T-helper 9 cell (primary cell): ENCODE measurements at regions not wholly inside any gene's neighbourhood (a gene's known extent, or its start where the extent isn't known, plus 50 kb on each side); places are given as distances from the start of the nearest gene placed in this dataset.

Experiments used
- DNase-seq: peaks from one replicate; pipeline ENCODE4 v3.0.0-alpha.2; 2020

DNA sequence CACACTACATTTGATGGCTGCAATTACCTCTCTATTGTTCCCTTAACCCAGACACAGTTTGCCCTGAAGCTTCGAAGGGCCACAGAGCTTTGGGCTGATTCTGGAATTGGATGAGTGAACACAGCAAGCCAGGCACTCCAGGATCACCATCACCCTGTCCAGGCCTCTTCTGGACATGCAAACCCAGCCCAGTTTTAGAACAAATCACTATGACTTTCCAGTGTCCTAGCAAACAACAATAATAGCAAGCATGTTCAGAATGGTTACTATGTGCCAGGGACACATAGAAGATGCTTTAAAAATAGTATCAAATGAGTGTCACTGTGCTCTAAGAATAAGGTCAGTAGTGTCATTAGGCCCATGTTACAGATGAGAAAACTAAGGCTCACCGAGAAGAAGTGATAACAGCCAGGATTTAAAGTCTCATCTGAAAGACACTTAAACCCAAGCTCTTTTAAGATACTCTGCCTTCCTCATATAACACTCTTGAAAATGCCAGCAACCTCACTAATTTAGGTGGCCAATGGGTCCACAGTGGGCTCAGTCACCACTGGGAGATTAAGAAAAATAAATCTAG, 191.7 kb upstream of the STK17B start:
- DNase-seq, result no peak

DNA sequence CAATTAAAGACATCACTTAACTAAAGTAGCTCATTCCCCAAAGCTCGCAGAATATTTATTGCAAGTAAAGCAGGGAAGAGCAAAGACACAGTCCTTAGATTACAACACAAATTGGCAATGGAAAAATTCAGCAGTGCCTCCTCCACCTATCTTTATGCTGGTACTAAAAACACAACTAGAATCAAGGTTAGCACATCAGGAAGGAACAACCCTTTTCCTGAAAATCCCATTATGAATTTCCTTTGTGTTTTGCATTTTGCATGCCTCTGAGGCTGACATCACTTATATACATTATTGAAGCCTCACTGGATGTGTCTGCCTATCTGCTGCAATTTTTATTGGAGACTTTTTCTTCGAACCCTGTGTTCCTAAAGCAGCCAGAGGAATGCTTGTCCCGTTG, 193.8 kb upstream of the STK17B start:
- DNase-seq, result no peak

DNA sequence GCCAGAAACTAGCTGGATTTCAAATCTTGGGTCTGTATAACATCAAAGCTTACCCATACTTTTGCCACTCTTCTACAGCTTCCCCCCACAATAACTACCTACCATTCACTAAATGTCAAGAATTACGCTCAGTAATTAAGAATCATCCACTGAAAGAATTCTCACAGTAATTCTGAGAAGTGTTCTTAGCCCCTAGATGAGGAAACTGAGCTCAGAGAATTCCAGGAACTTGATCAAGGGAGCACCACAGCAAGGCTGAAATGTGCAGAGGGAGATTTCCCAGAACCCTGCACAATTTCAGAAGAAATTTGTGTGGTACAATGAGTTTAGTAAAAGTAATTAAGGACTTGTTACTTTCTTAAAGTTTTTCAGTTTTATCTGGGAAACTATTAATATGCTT, 194.5 kb upstream of the STK17B start:
- DNase-seq, result no peak

DNA sequence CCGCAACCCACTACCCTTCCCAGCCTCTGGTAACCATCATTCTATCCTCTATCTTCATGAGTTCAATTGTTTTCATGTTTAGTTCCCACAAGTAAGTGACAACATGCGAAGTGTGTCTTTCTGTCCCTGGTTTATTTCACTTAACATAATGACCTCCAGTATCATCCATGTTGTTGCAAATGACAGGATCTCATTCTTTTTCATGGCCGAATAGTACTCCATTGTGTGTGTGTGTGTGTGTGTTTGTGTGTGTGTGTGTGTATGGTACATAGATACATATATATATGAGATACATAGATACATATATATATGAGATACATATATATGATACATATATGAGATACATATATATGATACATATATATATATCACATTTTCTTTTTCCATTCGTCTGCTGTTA, 196.3 kb upstream of the STK17B start:
- DNase-seq, result no peak

DNA sequence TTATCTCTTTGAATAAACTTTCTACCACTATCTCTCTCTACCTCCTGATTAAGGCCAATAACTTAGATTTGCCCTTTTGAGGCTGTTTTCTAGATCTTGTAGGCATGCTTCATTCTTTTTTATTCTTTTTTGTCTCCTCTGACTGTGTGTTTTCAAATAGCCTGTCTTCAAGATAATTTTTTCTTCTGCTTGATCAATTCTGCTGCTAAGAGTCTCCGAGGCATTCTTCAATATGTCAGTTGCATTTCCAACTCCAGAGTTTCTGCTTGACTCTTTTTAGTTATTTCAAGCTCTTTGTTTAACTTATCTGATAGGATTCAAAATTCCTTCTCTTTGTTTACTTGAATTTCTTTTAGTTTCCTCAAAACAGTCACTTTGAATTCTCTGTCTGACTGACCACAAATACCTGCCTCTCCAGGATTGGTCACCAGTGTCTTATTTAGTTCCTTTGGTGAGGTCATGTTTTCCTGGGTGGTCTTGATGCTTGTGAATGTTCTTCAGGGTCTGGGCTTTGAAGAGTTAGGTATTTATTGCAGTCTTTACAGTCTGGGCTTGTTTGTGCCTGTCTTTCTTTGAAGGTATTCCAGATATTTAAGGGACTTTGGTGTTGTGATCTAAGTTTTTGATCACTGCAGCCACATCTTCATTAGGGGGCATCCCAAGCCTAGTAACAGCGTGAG, 197.3 kb upstream of the STK17B start:
- no peak for DNase-seq

DNA sequence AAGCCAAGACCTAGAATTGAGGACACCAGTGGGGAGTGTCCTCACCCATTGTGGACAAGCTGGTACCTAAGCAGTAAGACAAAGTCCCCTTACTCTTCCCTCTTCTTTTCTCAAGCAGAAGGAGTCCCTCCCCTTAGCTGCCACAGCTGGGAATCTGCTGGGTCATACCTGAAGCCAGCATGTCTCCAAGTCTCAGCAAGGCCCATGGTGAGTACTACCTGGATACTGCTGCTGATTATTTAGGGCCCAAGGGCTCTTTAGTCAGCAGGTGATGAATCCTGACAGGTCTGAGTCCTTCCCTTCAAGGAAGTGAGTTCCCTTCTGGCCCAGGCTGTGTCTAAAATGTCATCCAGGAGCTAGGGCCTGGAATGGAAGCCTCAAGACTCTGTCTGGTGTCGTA, 198.6 kb upstream of the STK17B start:
- no peak for DNase-seq

DNA sequence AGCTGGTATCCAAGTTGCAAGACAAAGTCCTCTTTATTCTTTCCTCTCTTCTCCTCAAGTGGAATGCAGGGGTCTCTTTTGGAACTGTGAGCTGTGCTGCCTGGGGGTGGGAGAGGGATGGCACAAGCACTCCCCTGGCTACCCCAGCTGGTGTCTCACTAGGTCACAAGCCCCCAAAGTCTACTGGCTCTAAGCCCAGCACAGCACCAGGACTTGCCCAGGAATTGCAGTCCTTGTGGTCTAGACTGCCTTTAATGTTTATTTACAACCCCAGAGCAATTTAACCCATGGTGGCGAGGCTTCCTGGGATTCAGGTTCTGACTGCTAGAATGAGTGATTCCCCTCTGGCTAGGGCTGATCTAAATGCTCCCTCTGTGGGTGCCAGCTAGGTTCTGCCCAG, 199.0 kb upstream of the STK17B start:
- no peak for DNase-seq

DNA sequence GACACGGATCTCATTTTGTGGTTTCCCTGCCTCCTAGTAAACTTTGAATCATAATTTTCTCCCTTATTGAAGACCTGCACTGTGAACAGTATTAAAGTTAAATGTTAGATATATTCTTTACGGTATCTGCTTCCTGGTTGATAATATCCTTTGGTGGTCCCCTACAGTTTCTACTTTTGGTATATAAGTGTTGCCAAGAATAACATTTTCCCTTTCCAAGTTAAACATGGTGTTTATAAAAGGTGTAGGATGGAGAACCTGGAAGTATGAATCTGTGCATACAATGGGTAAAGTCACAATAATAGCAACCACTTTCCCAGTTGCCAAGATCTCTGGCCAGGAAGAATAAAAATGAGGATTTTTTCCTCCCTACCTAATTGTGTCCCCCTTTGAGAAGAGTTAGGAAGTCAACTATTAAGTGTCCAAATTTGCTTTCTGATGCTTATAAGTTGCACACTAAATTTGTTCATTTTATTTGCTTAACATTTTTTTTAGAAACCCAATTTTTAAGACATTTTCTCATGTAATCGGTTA, 201.0 kb upstream of the STK17B start:
- DNase-seq, result no peak

DNA sequence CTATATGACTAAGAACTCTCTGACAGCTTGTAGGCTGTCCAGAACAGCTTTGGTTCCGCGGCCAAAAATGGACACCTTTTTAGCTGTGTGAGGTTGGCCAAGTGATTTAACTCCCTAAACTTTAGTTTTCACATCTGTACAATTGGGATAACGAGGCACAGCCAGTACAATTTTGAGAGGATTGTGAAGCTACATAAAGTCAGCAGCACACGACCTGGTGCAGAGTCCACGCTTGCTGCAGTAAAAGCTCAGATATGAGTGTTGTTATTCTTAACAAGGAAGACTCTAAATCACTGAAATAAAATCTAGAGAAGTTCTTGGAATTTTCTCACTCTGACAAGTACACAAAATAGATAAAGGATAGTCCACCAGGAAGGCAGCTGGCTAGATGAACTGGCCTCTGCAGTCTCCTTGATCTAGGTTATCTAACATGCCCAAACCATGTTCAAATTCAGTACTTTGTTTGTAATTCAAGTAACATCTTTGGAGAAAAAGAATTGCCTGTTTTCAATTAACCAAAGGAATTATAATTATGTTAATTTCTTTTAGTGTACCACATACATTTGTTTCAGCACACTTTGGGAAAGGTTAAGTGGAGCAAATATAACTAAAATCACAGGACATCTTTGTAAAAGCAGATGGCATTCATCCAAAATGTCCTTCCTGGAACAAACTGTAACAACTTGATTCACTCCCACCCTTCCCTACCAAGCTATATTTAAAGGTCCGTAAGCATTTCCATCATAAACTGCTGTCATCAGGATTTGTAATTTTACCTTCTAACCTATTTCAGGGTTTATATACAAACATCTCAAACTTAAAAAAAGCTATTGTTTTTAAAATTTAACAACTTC, 201.7 kb upstream of the STK17B start:
- no peak for DNase-seq

DNA sequence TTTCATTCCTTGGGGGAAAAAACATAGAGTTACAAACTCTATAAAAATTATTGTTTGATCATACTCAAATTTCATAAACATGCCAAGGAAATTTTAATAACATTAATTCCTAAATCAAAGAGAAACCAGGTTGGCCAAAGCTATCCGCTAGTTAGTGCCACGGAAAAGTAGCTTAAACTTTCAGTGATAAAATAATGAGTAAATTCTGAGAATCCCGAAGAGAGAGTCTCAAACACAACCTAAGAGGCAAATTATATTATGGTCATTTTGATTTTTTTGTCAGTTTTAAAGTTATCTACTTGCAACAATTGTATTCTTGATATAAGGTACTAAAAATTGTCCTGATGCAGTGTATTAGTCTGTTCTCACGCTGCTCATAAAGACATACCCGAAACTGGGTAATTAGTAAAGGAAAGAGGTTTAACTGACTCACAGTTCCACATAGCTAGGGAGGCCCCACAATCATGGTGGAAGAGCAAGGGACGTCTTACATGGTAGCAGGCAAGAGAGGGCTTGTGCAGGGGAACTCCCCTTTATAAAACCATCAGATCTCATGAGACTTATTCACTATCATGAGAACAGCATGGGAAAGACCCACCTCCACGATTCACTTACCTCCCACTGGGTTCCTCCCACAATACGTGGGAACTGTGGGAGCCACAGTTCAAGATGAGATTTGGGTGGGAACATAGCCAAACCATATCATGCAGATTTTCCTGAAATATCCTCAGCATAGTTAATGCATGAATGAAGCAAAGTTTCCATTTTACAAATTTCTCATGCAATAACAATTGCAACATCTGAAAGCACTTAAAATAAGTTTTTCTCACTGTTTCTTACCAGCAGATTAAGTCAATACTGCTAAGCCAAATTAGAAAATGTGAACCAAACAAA, 205.9 kb upstream of the STK17B start:
- DNase-seq, result no peak

DNA sequence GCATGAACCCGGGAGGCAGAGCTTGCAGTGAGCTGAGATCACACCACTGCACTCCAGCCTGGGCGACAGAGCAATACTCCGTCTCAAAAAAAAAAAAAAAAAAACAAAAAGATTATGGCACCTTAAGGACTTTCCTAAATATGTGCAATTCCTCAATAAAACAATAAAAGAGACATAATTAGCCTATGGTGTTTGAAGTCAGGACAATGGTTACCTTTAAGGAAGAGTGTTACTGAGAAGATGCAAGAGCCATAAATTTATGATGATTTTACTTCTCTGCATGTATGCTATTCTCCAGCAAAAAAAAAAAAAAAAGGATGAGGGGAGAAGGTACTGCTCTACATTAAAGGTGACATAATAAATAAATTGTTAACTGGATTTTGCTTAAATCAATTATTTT, 208.2 kb upstream of the STK17B start:
- DNase-seq, result no peak

DNA sequence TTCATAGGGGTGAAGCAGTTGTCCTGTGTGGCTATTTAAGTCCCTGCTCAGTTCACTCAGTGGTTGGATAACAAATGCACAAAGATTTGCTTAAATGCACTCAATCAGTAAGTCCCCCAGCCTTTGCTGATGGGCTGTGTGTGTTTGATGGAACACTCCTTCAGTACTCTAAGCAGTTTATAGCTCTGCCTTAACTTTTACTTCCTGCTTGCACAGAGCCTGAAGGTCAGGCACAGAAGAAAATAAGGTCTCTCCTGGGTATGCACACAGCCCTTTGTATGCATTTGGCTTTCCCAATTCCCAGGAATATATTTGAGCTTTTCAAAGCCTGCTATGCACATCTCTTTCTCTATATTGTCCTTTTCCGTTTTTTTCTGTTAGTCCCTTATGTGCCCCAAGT, 208.7 kb upstream of the STK17B start:
- DNase-seq, result no peak

DNA sequence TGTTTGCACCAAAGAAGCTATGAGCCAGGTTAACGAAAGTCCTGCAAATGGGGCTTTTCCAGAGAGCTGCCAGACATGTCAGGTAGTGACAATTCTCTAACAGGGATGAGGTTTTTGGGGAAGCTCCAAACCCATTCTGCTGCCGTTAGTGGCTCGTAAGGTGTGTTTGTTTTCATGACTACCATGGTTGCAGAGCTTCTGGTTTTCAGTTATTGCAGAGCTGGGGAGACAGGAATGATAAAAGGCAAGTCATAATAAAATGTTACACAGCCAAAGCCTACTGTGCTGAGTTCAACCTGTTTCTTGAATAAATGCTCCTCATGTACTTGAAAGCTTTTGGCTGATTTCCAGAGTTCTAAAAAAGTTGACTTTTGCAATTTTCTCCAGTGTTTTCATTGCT, 209.2 kb upstream of the STK17B start:
- DNase-seq, result no peak

DNA sequence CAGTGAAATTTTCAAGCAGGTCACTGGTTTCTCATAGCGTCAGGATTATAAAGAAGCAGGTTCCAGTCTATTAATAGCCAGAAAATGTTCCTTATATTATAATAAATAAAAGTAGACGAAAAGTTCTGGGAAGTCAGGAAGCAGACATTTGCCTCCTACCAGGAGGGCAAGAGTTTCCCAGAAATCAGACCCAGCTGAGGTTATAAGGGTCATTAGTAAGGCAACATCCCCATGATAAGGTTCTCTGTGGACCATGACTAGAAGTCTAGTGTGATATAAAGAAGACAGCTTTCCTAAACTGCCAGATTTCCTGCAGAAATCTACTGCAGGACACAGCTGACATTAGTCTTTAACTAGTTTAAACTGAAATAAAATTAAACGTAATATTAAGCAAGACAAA, 210.1 kb upstream of the STK17B start:
- no peak for DNase-seq

DNA sequence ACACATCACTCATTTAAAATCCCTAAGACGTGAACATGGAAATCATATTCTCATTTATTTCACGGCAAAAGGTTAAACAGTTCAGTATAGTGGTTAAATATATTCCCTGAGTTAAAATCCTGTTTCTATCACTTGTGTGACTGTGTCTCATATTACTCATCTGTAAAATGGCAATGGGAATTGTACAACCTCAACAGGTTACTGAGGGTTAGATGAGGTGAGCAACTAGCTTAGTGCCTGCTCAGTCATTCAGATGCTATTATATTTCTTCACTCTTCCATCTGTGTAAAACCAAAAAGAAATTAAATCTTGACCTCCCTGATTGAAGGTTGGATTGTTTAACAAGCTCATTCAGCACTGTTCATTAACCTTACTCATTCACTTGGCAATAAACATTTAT, 212.4 kb upstream of the STK17B start:
- no peak for DNase-seq

DNA sequence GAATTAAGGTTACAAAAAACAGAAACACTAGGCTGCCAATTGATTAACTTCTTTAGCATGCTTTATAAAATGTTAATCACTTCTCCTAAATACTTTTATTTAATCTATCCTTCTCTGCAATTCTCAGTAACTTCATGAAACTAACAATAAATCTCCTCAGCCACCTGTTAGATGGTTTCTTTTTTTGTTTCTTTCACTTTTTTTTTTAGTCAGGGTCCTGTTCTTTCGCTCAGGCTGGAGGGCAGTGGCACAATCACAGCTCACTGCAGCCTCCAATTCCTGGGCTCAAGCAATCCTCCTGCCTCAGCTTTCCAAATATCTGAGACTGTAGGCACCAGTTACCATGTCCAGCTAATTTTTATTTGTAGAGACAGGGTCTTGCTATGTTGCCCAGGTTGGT, 213.4 kb upstream of the STK17B start:
- no peak for DNase-seq

DNA sequence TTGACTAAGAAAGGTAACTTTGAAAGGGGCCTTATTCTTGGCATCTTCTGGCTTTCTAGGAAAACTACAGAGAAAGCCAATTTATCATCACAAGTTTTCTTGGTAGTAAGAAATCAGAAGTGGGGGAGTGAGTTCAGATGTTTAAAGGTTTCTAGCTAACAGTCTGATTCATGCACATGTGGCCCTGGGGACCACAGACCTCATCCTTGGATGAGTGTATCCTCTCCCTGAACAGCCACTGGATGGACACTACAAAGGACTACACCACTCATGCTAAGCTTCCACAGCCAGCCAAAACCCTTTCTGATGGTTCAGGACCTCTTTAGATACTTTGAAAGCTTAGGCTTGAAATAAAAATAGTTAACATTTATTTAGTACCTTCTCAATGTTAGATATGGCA, 218.3 kb upstream of the STK17B start:
- DNase-seq, result no peak

DNA sequence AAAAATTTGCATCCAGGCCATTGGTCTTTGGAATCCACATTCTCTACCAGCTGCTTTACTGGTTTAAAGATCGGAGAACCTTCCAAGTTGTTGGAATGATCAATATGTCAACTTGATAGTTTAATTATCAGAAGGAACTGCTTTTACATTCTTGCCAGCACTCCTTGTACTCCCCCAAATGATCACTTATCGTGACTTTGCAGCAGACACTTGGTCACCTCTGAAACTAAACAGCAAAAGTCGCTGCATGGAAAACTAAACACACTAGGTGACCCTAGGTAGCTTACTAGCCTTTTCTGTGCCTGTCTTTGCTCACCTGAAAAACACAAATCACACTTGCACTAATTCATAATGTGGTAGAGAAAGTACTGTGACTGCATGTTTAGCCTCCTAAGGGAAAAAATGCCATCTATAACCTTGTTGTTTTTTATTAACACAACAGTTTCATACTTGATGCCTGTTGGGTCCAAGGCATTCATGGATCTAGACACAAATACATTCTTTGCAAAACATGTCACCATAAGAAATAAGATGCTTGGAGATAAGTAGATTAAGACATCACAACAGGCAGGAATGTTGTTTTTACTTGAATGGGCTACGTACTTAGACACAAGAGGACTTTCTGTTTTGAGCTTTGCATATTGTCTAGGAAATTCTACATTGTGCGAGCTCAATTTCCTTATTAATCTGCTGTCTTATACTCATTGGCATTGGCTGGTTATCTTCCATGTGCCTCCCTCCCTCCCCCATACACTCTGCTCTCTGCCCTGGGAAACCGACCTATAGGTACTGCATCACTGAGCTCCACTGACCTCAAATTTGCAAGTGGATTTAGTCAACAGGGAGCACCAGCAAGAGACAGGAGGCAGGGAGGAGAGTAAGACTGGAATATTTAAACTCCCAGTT, 219.1 kb upstream of the STK17B start:
- no peak for DNase-seq

DNA sequence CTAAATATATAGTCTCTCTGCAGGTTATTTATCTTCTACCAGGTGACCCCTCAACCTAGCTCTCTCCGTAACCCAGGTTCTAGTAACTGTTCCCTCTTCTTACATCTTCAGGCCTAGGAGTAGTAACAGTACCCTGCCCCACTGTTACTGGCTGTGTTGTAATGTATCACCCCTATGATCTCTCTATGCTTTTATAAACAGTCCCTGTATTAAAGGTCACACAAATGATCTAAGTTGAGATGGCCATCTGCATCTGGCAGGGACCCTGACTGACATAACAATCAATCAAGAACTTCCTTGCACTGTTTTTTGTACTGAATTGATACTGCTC, 219.7 kb upstream of the STK17B start:
- DNase-seq, result no peak

DNA sequence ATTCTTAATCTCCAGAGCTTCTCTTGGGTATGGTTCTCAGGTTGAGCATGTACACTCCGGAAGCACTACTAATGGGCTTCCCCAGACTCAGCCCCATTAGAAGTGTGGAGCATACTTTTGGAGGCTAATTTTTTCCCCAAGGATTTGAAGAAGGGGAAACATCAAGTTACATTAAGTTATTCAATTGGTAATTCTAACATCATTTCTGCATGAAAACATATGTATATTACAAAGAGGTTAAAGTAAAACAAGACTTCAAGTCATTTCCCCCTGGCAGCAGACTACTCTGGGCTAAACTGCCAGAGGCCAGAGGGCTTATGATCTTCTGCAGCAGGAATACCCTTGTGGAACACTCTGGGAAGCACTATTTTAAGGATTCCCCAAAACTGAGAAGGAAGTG, 227.7 kb upstream of the STK17B start:
- DNase-seq, result no peak

DNA sequence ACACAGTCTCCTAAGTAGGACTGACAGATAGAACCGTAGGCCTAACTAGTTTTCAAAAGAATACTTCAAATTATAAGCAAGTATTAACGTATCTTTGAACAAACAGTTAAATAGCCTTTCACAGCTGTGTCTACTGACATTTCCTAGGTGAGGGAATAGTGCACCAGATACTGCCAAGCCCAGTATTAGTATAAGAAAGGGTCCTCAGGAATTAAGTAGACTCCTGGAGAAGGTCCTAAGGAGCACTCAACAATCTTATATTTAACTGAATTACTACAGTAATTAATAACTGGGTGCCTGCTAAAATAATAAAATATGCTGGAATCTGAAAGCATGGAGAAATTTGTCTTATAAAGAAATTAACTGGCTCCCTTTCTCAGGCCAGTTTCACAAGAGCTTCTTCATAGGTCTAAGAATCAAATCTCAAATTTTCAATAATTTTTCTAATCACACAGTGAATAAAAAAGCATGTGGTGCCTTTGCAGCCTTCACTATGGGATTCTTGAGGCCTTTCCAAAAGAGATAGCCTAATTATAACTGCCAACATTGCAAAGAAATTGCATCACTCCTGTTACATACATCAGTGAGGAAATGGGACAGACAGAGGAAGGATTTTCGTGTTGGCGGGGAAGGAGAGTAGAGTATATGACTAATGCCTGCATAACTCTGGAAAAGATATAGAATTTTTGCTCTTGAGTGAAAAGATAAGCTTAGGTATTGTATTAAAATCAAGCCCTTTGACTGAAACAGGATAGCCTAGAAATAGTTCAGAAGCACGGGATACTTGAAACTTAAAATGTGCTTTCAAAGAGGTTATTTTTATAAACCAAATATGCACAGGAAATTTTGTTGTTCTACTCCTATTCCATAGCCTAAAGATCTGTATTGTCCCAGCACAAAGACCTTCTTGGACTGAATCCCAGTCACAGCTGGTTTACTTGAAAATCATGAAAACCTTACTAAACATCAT, 228.6 kb upstream of the STK17B start:
- DNase-seq, result no peak
